ENCODE measurements at regions not wholly inside any gene's neighbourhood (a gene's known extent, or its start where the extent isn't known, plus 50 kb on each side); places are given as distances from the start of the nearest gene placed in this dataset.

- peaks cover 88% of the 10 kb centered on the region for H3K27me3 ChIP-seq (replicated peaks; ENCODE audit: control insufficient read depth, insufficient read depth, low read length)
- H3K36me3 ChIP-seq (ENCODE audit: control insufficient read depth, insufficient read depth, low read length, severe bottlenecking) = no peaks in the 10 kb centered on the region
These were observed 142.5 kb downstream of the SYF2 start for GRCh38 chr1:25089772-25090171.

GRCh38 chr1:25088946-25089345, 143.4 kb downstream of the SYF2 start:
- H3K27me3 ChIP-seq (replicated peaks; ENCODE audit: control insufficient read depth, insufficient read depth, low read length) = peaks cover 88% of the 10 kb centered on the region
- no peak overlapping the region for H3K4me3 ChIP-seq (ENCODE audit: low read length)
- no peaks in the 10 kb centered on the region for H3K4me1 ChIP-seq (ENCODE audit: control insufficient read depth, insufficient read depth, low read length)
- no peak for DNase-seq (ENCODE audit: low read depth)
- H3K9me3 ChIP-seq (ENCODE audit: control insufficient read depth, low read length) = peaks cover 2% of the 10 kb centered on the region
- no peak overlapping the region for H3K9ac ChIP-seq (ENCODE audit: low read length)
- no peaks in the 10 kb centered on the region for H3K36me3 ChIP-seq (ENCODE audit: control insufficient read depth, insufficient read depth, low read length, severe bottlenecking)

More at GRCh38 chr1:25089772-25090171, 142.5 kb downstream of the SYF2 start:
- Histone ChIP-seq H3K9ac (ENCODE audit: low read length) (no peak overlapping the region), H3K4me1 (ENCODE audit: control insufficient read depth, insufficient read depth, low read length) (no peaks in the 10 kb centered on the region), H3K9me3 (ENCODE audit: control insufficient read depth, low read length) (peaks cover 7% of the 10 kb centered on the region), H3K4me3 (ENCODE audit: low read length) (no peak overlapping the region)
- no peak for DNase-seq (ENCODE audit: low read depth)

- H3K9me3 ChIP-seq (ENCODE audit: control insufficient read depth, low read length) = no peaks in the 10 kb centered on the region
- no peak for DNase-seq (ENCODE audit: low read depth)
- no peak overlapping the region for H3K4me3 ChIP-seq (ENCODE audit: low read length)
- H3K36me3 ChIP-seq (ENCODE audit: control insufficient read depth, insufficient read depth, low read length, severe bottlenecking) = no peaks in the 10 kb centered on the region
- no peaks in the 10 kb centered on the region for H3K4me1 ChIP-seq (ENCODE audit: control insufficient read depth, insufficient read depth, low read length)
- H3K27me3 ChIP-seq (replicated peaks; ENCODE audit: control insufficient read depth, insufficient read depth, low read length) = peaks cover 90% of the 10 kb centered on the region
- H3K9ac ChIP-seq (ENCODE audit: low read length) = no peak overlapping the region
These were observed 144.1 kb downstream of the SYF2 start for GRCh38 chr1:25088180-25088701.

GRCh38 chr1:25086518-25087079, 145.7 kb downstream of the SYF2 start:
- H3K4me3 ChIP-seq (ENCODE audit: low read length) = no peak overlapping the region
- peaks cover 88% of the 10 kb centered on the region for H3K27me3 ChIP-seq (replicated peaks; ENCODE audit: control insufficient read depth, insufficient read depth, low read length)
- H3K4me1 ChIP-seq (ENCODE audit: control insufficient read depth, insufficient read depth, low read length) = no peaks in the 10 kb centered on the region
- H3K9ac ChIP-seq (ENCODE audit: low read length) = no peak overlapping the region
- H3K36me3 ChIP-seq (ENCODE audit: control insufficient read depth, insufficient read depth, low read length, severe bottlenecking) = no peaks in the 10 kb centered on the region
- no peak for DNase-seq (ENCODE audit: low read depth)
- H3K9me3 ChIP-seq (ENCODE audit: control insufficient read depth, low read length) = no peaks in the 10 kb centered on the region

GRCh38 chr1:25084407-25084806, 147.9 kb downstream of the SYF2 start:
- no peak overlapping the region for H3K9ac ChIP-seq (ENCODE audit: low read length)
- H3K4me1 ChIP-seq (ENCODE audit: control insufficient read depth, insufficient read depth, low read length) = no peaks in the 10 kb centered on the region
- no peak overlapping the region for H3K4me3 ChIP-seq (ENCODE audit: low read length)
- DNase-seq (ENCODE audit: low read depth) = no peak
- no peaks in the 10 kb centered on the region for H3K9me3 ChIP-seq (ENCODE audit: control insufficient read depth, low read length)
- H3K36me3 ChIP-seq (ENCODE audit: control insufficient read depth, insufficient read depth, low read length, severe bottlenecking) = no peaks in the 10 kb centered on the region
- peaks cover 69% of the 10 kb centered on the region for H3K27me3 ChIP-seq (replicated peaks; ENCODE audit: control insufficient read depth, insufficient read depth, low read length)

GRCh38 chr1:25083481-25084345, 148.6 kb downstream of the SYF2 start:
- Histone ChIP-seq H3K36me3 (ENCODE audit: control insufficient read depth, insufficient read depth, low read length, severe bottlenecking) (no peaks in the 10 kb centered on the region), H3K9ac (ENCODE audit: low read length) (no peak overlapping the region), H3K4me1 (ENCODE audit: control insufficient read depth, insufficient read depth, low read length) (no peaks in the 10 kb centered on the region), H3K9me3 (ENCODE audit: control insufficient read depth, low read length) (no peaks in the 10 kb centered on the region), H3K4me3 (ENCODE audit: low read length) (no peak overlapping the region), H3K27me3 (replicated peaks; ENCODE audit: control insufficient read depth, insufficient read depth, low read length) (peaks cover 63% of the 10 kb centered on the region)
- DNase-seq (ENCODE audit: low read depth) = no peak

- DNase-seq (ENCODE audit: low read depth) = no peak
- Histone ChIP-seq H3K4me3 (ENCODE audit: low read length) (no peak overlapping the region), H3K9ac (ENCODE audit: low read length) (no peak overlapping the region), H3K36me3 (ENCODE audit: control insufficient read depth, insufficient read depth, low read length, severe bottlenecking) (no peaks in the 10 kb centered on the region), H3K9me3 (ENCODE audit: control insufficient read depth, low read length) (no peaks in the 10 kb centered on the region), H3K4me1 (ENCODE audit: control insufficient read depth, insufficient read depth, low read length) (no peaks in the 10 kb centered on the region), H3K27me3 (replicated peaks; ENCODE audit: control insufficient read depth, insufficient read depth, low read length) (peaks cover 56% of the 10 kb centered on the region)
These were observed 149.3 kb downstream of the SYF2 start for GRCh38 chr1:25082995-25083394.

GRCh38 chr1:25082216-25082899, 149.9 kb downstream of the SYF2 start:
- H3K4me3 ChIP-seq (ENCODE audit: low read length) = no peak overlapping the region
- H3K9me3 ChIP-seq (ENCODE audit: control insufficient read depth, low read length) = peaks cover 4% of the 10 kb centered on the region
- H3K9ac ChIP-seq (ENCODE audit: low read length) = no peak overlapping the region
- no peaks in the 10 kb centered on the region for H3K4me1 ChIP-seq (ENCODE audit: control insufficient read depth, insufficient read depth, low read length)
- H3K36me3 ChIP-seq (ENCODE audit: control insufficient read depth, insufficient read depth, low read length, severe bottlenecking) = no peaks in the 10 kb centered on the region
- no peak for DNase-seq (ENCODE audit: low read depth)
- peaks cover 50% of the 10 kb centered on the region for H3K27me3 ChIP-seq (replicated peaks; ENCODE audit: control insufficient read depth, insufficient read depth, low read length)

- Histone ChIP-seq H3K9ac (ENCODE audit: low read length) (no peak overlapping the region), H3K36me3 (ENCODE audit: control insufficient read depth, insufficient read depth, low read length, severe bottlenecking) (no peaks in the 10 kb centered on the region), H3K9me3 (ENCODE audit: control insufficient read depth, low read length) (peaks cover 7% of the 10 kb centered on the region), H3K27me3 (replicated peaks; ENCODE audit: control insufficient read depth, insufficient read depth, low read length) (peaks cover 41% of the 10 kb centered on the region), H3K4me1 (ENCODE audit: control insufficient read depth, insufficient read depth, low read length) (no peaks in the 10 kb centered on the region), H3K4me3 (ENCODE audit: low read length) (no peak overlapping the region)
- no peak for DNase-seq (ENCODE audit: low read depth)
These were observed 150.8 kb downstream of the SYF2 start for GRCh38 chr1:25081496-25081895.

GRCh38 chr1:25080294-25081209, 150.5 kb upstream of the RUNX3 start:
- DNase-seq (ENCODE audit: low read depth) = no peak
- H3K27me3 ChIP-seq (replicated peaks; ENCODE audit: control insufficient read depth, insufficient read depth, low read length) = peaks cover 39% of the 10 kb centered on the region
- no peaks in the 10 kb centered on the region for H3K36me3 ChIP-seq (ENCODE audit: control insufficient read depth, insufficient read depth, low read length, severe bottlenecking)
- no peak overlapping the region for H3K4me3 ChIP-seq (ENCODE audit: low read length)
- H3K9me3 ChIP-seq (ENCODE audit: control insufficient read depth, low read length) = peaks cover 10% of the 10 kb centered on the region
- no peak overlapping the region for H3K9ac ChIP-seq (ENCODE audit: low read length)
- no peaks in the 10 kb centered on the region for H3K4me1 ChIP-seq (ENCODE audit: control insufficient read depth, insufficient read depth, low read length)

Data from adipocyte (in vitro differentiated cells).